GM12872 (cell line): ENCODE measurements at regions not wholly inside any gene's neighbourhood (a gene's known extent, or its start where the extent isn't known, plus 50 kb on each side); places are given as distances from the start of the nearest gene placed in this dataset.

Experiments
- CTCF ChIP-seq: IDR thresholded peaks from 3 replicates; pipeline ENCODE4 v1.5.1; 2011; ENCODE audit warnings: low read depth, mild to moderate bottlenecking, low read length, moderate library complexity; ENCODE audit not compliant: insufficient read depth

- TF ChIP-seq CTCF, result no peak
These were observed 255.9 kb downstream of the FAT3 start for GRCh38 chr11:92480499-92480898.

- no peak for TF ChIP-seq CTCF
These were observed 258.0 kb downstream of the FAT3 start for GRCh38 chr11:92482492-92483060.

- TF ChIP-seq CTCF, result no peak
These were observed 260.0 kb downstream of the FAT3 start for GRCh38 chr11:92484570-92484969.

DNA sequence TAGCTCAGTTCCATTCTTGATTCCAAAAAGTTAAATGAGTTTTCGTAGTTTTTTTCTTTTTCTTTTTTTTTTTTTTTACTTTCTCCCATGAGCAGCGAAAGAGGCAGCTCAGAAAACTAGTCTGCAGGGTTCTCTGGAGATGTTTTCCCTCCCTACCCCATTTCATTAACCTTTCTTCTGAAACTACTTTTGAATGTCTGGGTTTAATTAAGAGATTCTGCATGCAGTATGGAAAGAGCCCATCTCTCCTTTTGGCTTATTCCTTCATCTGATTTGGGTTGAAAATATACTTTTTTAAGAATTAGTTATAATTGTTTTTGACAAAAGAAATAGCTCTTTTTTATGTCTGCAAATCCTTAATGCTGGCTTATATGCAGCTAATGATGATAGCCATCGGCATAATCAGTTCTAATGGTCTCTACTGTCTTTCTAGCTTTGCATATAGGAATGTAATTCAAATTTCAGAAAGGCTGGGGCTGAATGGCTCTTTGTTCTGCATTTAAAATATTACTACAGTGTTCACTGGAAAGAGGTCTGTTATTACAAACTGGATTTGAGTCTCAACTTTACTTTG is 265.3 kb downstream of the FAT3 start:
- TF ChIP-seq CTCF, result no peak

GRCh38 chr11:92492372-92492771 is 267.8 kb downstream of the FAT3 start:
- no peak for TF ChIP-seq CTCF

DNA sequence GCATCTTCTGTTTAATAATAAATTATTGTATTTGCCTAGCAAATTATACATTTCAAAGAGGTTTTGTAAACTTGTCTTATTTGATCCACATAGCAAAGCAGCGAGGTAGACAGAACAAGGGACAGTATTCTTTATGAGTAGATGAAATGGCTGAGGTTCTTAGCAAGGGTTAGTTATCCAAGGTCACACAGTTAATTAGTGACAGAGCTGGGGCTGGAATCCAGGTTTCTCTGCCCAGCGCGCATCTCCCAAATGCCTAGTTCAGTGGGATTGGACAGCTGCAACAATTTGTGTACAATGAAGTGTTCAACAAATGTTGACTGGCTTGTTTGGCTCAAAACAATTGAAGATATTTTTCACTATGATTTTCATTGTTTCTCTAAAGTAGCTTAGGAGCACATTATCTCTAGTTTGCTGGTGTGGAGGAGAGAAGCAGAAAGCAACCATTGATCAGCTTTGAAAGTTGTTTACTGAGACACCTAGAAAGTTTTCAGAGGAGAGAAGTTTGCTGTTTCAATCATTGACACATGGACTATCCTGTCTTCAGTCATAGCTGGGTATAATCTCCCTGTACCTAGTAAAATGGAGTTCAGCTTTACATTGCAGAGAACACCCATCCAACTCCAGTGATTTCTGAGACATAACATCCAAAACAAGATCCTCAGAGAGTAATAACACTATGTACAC is 270.6 kb downstream of the FAT3 start:
- TF ChIP-seq CTCF, result no peak

DNA sequence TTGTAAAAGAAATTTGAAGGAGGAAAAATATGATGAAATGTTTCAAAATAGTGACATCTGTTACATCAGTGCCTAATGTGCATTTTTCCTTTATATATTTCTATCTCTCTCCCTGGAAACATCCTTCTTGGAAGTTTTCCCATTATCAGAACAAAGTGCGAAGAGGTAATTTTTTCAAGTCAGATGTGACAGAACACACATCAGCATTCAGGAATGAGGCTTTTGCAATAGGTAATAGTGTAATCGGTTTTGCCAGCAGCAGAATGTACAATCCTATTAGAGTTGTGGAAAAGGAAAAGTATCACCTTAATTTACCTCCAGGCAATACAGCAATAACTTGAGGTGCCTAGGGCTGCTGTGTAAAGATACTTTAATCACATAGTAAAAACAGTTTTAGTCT is 275.8 kb downstream of the FAT3 start:
- no peak for TF ChIP-seq CTCF
